ENCODE measurements at regions not wholly inside any gene's neighbourhood (a gene's known extent, or its start where the extent isn't known, plus 50 kb on each side); places are given as distances from the start of the nearest gene placed in this dataset.
"Not testable (repeated sequence)": the region's sequence is repeated elsewhere in the genome, so short reads cannot be mapped to it uniquely, and the experiment has no call there.

DNA sequence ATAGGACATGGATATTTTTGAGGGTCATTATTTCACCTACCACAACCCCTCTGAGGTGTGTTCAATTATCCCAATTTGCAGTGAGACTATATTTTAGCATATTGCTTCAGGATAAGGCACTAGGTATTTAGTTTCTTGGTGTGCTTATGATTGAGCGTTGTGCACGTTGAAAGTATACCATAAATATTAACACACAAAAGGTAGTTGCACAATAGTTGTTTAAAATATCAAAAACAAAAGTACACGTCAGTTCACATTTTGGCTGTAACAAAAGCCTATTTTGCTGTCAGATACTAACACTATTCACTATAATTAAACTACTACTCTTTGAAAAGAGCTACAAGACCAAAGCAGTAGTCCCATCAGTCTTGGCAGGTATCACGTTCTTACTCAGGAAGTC is 367.5 kb downstream of the DSC3 start:
- H3K36me3 ChIP-seq (ENCODE audit: insufficient read depth, low read length): no peaks in the 10 kb centered on the region
- TF ChIP-seq, protein P1, sequence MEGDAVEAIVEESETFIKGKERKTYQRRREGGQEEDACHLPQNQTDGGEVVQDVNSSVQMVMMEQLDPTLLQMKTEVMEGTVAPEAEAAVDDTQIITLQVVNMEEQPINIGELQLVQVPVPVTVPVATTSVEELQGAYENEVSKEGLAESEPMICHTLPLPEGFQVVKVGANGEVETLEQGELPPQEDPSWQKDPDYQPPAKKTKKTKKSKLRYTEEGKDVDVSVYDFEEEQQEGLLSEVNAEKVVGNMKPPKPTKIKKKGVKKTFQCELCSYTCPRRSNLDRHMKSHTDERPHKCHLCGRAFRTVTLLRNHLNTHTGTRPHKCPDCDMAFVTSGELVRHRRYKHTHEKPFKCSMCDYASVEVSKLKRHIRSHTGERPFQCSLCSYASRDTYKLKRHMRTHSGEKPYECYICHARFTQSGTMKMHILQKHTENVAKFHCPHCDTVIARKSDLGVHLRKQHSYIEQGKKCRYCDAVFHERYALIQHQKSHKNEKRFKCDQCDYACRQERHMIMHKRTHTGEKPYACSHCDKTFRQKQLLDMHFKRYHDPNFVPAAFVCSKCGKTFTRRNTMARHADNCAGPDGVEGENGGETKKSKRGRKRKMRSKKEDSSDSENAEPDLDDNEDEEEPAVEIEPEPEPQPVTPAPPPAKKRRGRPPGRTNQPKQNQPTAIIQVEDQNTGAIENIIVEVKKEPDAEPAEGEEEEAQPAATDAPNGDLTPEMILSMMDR (conservative IDR thresholded peaks at IDR 0.05; ENCODE audit: low read length): no peak
- TF ChIP-seq EZH2phosphoT487 (IDR thresholded peaks at IDR 0.05; ENCODE audit: borderline replicate concordance): no peak

DNA sequence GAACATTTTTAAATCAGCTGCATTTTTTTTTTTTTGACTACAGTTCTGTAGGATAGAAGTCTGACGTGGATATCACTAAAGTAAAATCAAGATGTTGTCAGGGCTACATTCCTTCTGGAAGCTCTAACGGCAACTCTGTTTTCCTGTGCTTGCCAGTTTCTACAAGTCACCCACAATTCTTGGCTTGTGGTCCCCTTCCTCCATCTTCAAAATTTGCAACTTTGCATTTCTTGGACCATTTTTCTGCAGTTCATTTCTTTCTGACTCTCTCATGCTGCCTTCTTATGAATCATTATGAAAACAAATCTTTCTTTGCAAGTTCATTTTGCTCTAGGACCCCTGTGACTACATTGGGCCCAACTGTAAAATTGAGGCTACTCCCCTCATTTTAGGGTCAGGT is 367.9 kb downstream of the DSC3 start:
- Histone ChIP-seq H3F3A (ENCODE audit: low read depth) (no peaks in the 10 kb centered on the region), H4K20me1 (ENCODE audit: insufficient read depth, low read length, poor library complexity, severe bottlenecking) (no peaks in the 10 kb centered on the region), H3K36me3 (ENCODE audit: insufficient read depth, low read length) (no peaks in the 10 kb centered on the region), H3K4me1 (ENCODE audit: insufficient read depth, low read length, poor library complexity, severe bottlenecking) (no peaks in the 10 kb centered on the region), H3K9me3 (ENCODE audit: insufficient read depth, low read depth, low read length) (no peaks in the 10 kb centered on the region), H3K4me2 (ENCODE audit: low read depth, low read length, poor library complexity, severe bottlenecking) (no peak overlapping the region), H3K79me2 (ENCODE audit: insufficient read depth, low read length) (no peaks in the 10 kb centered on the region), H3K9ac (ENCODE audit: low read depth, low read length, poor library complexity, severe bottlenecking) (no peak overlapping the region), H3K4me3 (ENCODE audit: low read length, poor library complexity, severe bottlenecking) (no peak overlapping the region), H3K27me3 (ENCODE audit: insufficient read depth, low read length, poor library complexity, severe bottlenecking) (no peaks in the 10 kb centered on the region), H2AFZ (ENCODE audit: low read length) (no peak overlapping the region), H3K9me2 (replicated peaks; ENCODE audit: low read depth, low read length) (no peaks in the 10 kb centered on the region)
- no peak for TF ChIP-seq EZH2phosphoT487 (IDR thresholded peaks at IDR 0.05; ENCODE audit: borderline replicate concordance)
- TF ChIP-seq, protein P1 (conservative IDR thresholded peaks at IDR 0.05; ENCODE audit: low read length): no peak

More for the DNA sequence above, 367.5 kb downstream of the DSC3 start:
- Histone ChIP-seq H3K79me2 (ENCODE audit: insufficient read depth, low read length) (no peaks in the 10 kb centered on the region), H3K4me3 (ENCODE audit: low read length, poor library complexity, severe bottlenecking) (no peak overlapping the region), H3F3A (ENCODE audit: low read depth) (no peaks in the 10 kb centered on the region), H3K4me2 (ENCODE audit: low read depth, low read length, poor library complexity, severe bottlenecking) (no peak overlapping the region), H3K9me3 (ENCODE audit: insufficient read depth, low read depth, low read length) (no peaks in the 10 kb centered on the region), H3K4me1 (ENCODE audit: insufficient read depth, low read length, poor library complexity, severe bottlenecking) (no peaks in the 10 kb centered on the region), H3K9me2 (replicated peaks; ENCODE audit: low read depth, low read length) (no peaks in the 10 kb centered on the region), H3K27me3 (ENCODE audit: insufficient read depth, low read length, poor library complexity, severe bottlenecking) (no peaks in the 10 kb centered on the region), H3K9ac (ENCODE audit: low read depth, low read length, poor library complexity, severe bottlenecking) (no peak overlapping the region), H2AFZ (ENCODE audit: low read length) (no peak overlapping the region), H4K20me1 (ENCODE audit: insufficient read depth, low read length, poor library complexity, severe bottlenecking) (no peaks in the 10 kb centered on the region)

DNA sequence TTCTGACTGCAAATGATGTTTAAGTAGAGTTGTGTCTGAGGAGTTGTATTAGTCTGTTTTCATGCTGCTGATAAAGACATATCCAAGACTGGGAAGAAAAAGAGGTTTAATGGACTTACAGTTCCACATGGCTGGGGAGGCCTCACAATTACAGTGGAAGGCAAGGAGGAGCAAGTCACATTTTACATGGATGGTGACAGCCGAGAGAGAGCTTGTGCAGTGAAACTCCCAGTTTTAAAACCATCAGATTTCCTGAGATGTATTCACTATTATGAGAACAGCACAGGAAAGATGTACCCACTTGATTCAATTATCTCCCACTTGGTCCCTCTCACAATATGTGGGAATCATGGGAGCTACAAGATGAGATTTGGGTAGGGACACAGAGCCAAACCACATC is 370.1 kb downstream of the DSC3 start:
- H3K9me2 ChIP-seq (replicated peaks; ENCODE audit: low read depth, low read length); H3K9ac ChIP-seq (ENCODE audit: low read depth, low read length, poor library complexity, severe bottlenecking); H4K20me1 ChIP-seq (ENCODE audit: insufficient read depth, low read length, poor library complexity, severe bottlenecking); H3K36me3 ChIP-seq (ENCODE audit: insufficient read depth, low read length); H3K79me2 ChIP-seq (ENCODE audit: insufficient read depth, low read length); H2AFZ ChIP-seq (ENCODE audit: low read length); H3K4me3 ChIP-seq (ENCODE audit: low read length, poor library complexity, severe bottlenecking); H3K27me3 ChIP-seq (ENCODE audit: insufficient read depth, low read length, poor library complexity, severe bottlenecking); H3K9me3 ChIP-seq (ENCODE audit: insufficient read depth, low read depth, low read length); H3F3A ChIP-seq (ENCODE audit: low read depth); H3K4me1 ChIP-seq (ENCODE audit: insufficient read depth, low read length, poor library complexity, severe bottlenecking); H3K4me2 ChIP-seq (ENCODE audit: low read depth, low read length, poor library complexity, severe bottlenecking): not testable (repeated sequence)

DNA sequence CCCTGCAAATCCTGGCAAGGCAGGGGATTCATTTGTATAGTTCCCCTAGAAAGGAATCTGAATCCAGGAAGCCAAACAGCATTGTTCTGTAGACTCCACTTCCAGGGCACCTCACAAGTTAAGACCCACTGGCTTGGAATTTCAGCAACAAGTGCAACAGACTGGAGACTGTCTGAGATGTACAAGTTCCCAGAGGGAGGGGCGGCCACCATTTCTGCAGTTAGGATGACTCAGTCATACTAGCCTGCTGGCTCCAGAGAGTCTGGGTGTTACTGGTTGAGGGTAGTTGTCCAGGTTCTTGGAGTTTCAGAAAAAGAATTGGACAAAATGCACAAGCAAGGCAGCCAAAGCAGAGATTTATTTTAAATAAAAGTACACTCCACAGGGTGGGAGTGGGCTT is 384.2 kb downstream of the DSC3 start:
- Histone ChIP-seq H3K9ac (ENCODE audit: low read depth, low read length, poor library complexity, severe bottlenecking) (no peak overlapping the region), H2AFZ (ENCODE audit: low read length) (no peak overlapping the region), H3K4me3 (ENCODE audit: low read length, poor library complexity, severe bottlenecking) (no peak overlapping the region), H3K4me2 (ENCODE audit: low read depth, low read length, poor library complexity, severe bottlenecking) (no peak overlapping the region), H3K4me1 (ENCODE audit: insufficient read depth, low read length, poor library complexity, severe bottlenecking) (no peaks in the 10 kb centered on the region), H3K79me2 (ENCODE audit: insufficient read depth, low read length) (no peaks in the 10 kb centered on the region), H4K20me1 (ENCODE audit: insufficient read depth, low read length, poor library complexity, severe bottlenecking) (no peaks in the 10 kb centered on the region), H3K9me3 (ENCODE audit: insufficient read depth, low read depth, low read length) (0 out of 2 replicates have a peak, but pooled peaks cover 5% of the 10 kb centered on the region), H3K36me3 (ENCODE audit: insufficient read depth, low read length) (no peaks in the 10 kb centered on the region), H3K27me3 (ENCODE audit: insufficient read depth, low read length, poor library complexity, severe bottlenecking) (no peaks in the 10 kb centered on the region), H3F3A (ENCODE audit: low read depth) (no peaks in the 10 kb centered on the region), H3K9me2 (replicated peaks; ENCODE audit: low read depth, low read length) (no peaks in the 10 kb centered on the region)
- TF ChIP-seq EZH2phosphoT487 (IDR thresholded peaks at IDR 0.05; ENCODE audit: borderline replicate concordance): no peak
- TF ChIP-seq, protein P1 (conservative IDR thresholded peaks at IDR 0.05; ENCODE audit: low read length): no peak
